Central memory CD8-positive, alpha-beta T cell (primary cell): ENCODE measurements at regions not wholly inside any gene's neighbourhood (a gene's known extent, or its start where the extent isn't known, plus 50 kb on each side); places are given as distances from the start of the nearest gene placed in this dataset.

Source experiments
- ATAC-seq: fragments of 150-1000 bp; cut with Tn5 transposase; replicated peaks from 2 replicates; pipeline ENCODE4 v1.10.0; 2022; ENCODE audit warnings: mild to moderate bottlenecking, moderate FRiP score, moderate number of reproducible peaks; ENCODE audit not compliant: poor library complexity, severe bottlenecking; ENCODE audit errors: extremely low read depth
- DNase-seq, 2 donors: peaks; one replicate each; pipeline ENCODE4 v3.0.0; 2021; ENCODE audit warnings: low spot score in 2 of 2
- H3K27ac Mint-ChIP-seq: one replicate; pipeline ENCODE4 v1.8.0; 2022; ENCODE audit warnings: low read depth, mild to moderate bottlenecking, moderate library complexity, mixed read lengths
- H3K27me3 Mint-ChIP-seq: one replicate; pipeline ENCODE4 v1.8.0; 2022; ENCODE audit warnings: mixed read lengths
- H3K36me3 Mint-ChIP-seq: one replicate; pipeline ENCODE4 v1.8.0; 2022; ENCODE audit warnings: mild to moderate bottlenecking, moderate library complexity, mixed read lengths; ENCODE audit not compliant: insufficient read depth
- H3K4me1 Mint-ChIP-seq: one replicate; pipeline ENCODE4 v1.8.0; 2022; ENCODE audit warnings: mixed read lengths
- H3K4me3 Mint-ChIP-seq: one replicate; pipeline ENCODE4 v1.8.0; 2022; ENCODE audit warnings: mild to moderate bottlenecking, moderate library complexity, mixed read lengths
- H3K9me3 Mint-ChIP-seq: one replicate; pipeline ENCODE4 v1.8.0; 2022; ENCODE audit warnings: mixed read lengths

GRCh38 chr3:106379251-106379750 lies 510.5 kb upstream of the CBLB start:
- DNase-seq (no peak), ATAC-seq (no peak)
- H3K27me3 Mint-ChIP-seq = no peaks in the 10 kb centered on the region
- H3K36me3 Mint-ChIP-seq = peaks cover 2% of the 10 kb centered on the region
- H3K27ac Mint-ChIP-seq = no peak overlapping the region
- no peaks in the 10 kb centered on the region for H3K9me3 Mint-ChIP-seq
- H3K4me1 Mint-ChIP-seq = no peaks in the 10 kb centered on the region
- H3K4me3 Mint-ChIP-seq = no peak overlapping the region

DNA sequence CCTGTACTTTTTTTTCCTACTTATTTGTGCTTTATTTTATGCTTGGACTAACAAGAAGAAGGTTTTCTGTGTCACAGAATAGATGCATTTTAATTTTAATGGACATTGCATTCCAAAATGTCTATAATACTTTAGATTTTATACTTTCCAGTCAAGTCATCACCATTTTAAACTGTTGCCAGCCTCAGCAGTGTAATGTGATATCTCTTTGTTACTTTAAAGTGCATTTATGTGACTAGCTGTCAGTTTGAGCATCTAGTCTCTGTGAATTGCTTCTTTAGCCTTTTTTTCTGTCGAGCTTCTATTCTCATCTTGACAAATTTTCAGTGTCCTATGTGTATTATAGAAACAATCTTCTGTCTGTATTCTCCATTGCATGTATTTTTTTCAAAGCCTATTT lies 511.4 kb upstream of the CBLB start:
- H3K9me3 Mint-ChIP-seq = no peaks in the 10 kb centered on the region

GRCh38 chr3:106381286-106381938 lies 512.6 kb upstream of the CBLB start:
- H3K36me3 Mint-ChIP-seq = peaks cover 2% of the 10 kb centered on the region
- H3K27me3 Mint-ChIP-seq = no peaks in the 10 kb centered on the region
- H3K4me1 Mint-ChIP-seq = no peaks in the 10 kb centered on the region
- no peak overlapping the region for H3K4me3 Mint-ChIP-seq
- no peaks in the 10 kb centered on the region for H3K9me3 Mint-ChIP-seq
- DNase-seq (no peak), ATAC-seq (no peak)
- H3K27ac Mint-ChIP-seq = peak overlapping the region; percentile 52

More for the DNA sequence above, 511.4 kb upstream of the CBLB start:
- Mint-ChIP-seq H3K36me3 (peaks cover 2% of the 10 kb centered on the region), H3K27me3 (no peaks in the 10 kb centered on the region), H3K27ac (no peak overlapping the region), H3K4me3 (no peak overlapping the region), H3K4me1 (no peaks in the 10 kb centered on the region)
- ATAC-seq (no peak), DNase-seq (no peak)

- Mint-ChIP-seq H3K36me3 (peaks cover 2% of the 10 kb centered on the region), H3K9me3 (no peaks in the 10 kb centered on the region)
- no peak for DNase-seq
Measured at GRCh38 chr3:106381939-106382335, 513.1 kb upstream of the CBLB start.

DNA sequence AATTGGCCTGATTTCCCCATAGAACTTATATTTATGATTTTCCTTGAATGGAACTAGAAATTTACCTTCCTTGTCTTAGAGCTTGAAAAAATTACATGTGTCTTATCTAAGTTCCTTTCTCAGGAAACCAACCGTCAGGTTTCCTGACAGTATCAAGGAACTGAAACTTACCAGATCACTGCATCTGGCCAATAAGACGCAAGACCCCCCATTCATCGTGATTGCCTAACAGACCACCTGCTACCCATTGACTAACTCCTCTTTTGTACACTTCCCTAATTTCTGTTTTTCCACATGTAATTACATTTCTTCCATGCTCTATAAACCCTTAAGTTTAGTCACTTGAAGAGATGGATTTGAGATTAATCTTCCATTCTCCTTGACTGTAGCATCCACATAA lies 517.2 kb upstream of the CBLB start:
- H3K4me1 Mint-ChIP-seq = no peaks in the 10 kb centered on the region
- H3K9me3 Mint-ChIP-seq = no peaks in the 10 kb centered on the region

More at GRCh38 chr3:106381939-106382335, 513.1 kb upstream of the CBLB start:
- no peaks in the 10 kb centered on the region for H3K27me3 Mint-ChIP-seq
- H3K4me3 Mint-ChIP-seq = no peak overlapping the region
- no peaks in the 10 kb centered on the region for H3K4me1 Mint-ChIP-seq
- ATAC-seq = no peak
- peak overlapping the region; percentile 52 for H3K27ac Mint-ChIP-seq

GRCh38 chr3:106392915-106393314 lies 524.1 kb upstream of the CBLB start:
- H3K4me3 Mint-ChIP-seq = no peak overlapping the region
- H3K27me3 Mint-ChIP-seq = no peaks in the 10 kb centered on the region
- no peak for DNase-seq
- no peaks in the 10 kb centered on the region for H3K4me1 Mint-ChIP-seq
- no peak for ATAC-seq
- H3K9me3 Mint-ChIP-seq = no peaks in the 10 kb centered on the region
- H3K27ac Mint-ChIP-seq = no peak overlapping the region
- H3K36me3 Mint-ChIP-seq = no peaks in the 10 kb centered on the region

More for the DNA sequence above, 517.2 kb upstream of the CBLB start:
- DNase-seq = no peak
- Mint-ChIP-seq H3K27me3 (no peaks in the 10 kb centered on the region), H3K27ac (no peak overlapping the region), H3K4me3 (no peak overlapping the region), H3K36me3 (peaks cover 2% of the 10 kb centered on the region)
- no peak for ATAC-seq

GRCh38 chr3:106397006-106397405 lies 528.2 kb upstream of the CBLB start:
- Mint-ChIP-seq H3K4me1 (no peaks in the 10 kb centered on the region), H3K27me3 (no peaks in the 10 kb centered on the region), H3K36me3 (no peaks in the 10 kb centered on the region), H3K9me3 (no peaks in the 10 kb centered on the region), H3K27ac (no peak overlapping the region), H3K4me3 (no peak overlapping the region)
- DNase-seq (no peak), ATAC-seq (no peak)

GRCh38 chr3:106398891-106399600 lies 530.2 kb upstream of the CBLB start:
- no peaks in the 10 kb centered on the region for H3K4me1 Mint-ChIP-seq
- no peak overlapping the region for H3K27ac Mint-ChIP-seq
- ATAC-seq = no peak
- no peaks in the 10 kb centered on the region for H3K27me3 Mint-ChIP-seq
- no peak for DNase-seq
- H3K9me3 Mint-ChIP-seq = no peaks in the 10 kb centered on the region
- H3K4me3 Mint-ChIP-seq = no peak overlapping the region
- H3K36me3 Mint-ChIP-seq = no peaks in the 10 kb centered on the region

DNA sequence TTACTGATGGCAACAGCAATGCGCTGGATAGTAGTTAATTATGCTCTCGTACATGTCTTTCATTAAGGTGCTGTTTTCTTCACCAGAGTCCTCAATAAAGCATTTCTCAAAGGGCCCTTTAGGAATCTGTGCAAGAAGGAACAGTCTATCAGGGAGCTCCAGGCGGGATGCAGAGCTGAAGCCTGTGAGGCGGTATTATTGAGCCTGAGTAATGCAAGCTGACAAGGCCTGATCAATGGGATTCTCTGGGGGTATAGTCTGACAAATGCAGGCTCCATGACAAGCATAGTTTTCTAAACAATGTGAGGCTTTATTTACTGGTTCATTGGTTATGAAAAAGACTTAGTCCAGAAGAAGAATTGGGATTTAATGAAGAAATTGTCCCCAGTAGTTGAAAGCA lies 530.9 kb upstream of the CBLB start:
- no peaks in the 10 kb centered on the region for H3K4me1 Mint-ChIP-seq
- no peak overlapping the region for H3K27ac Mint-ChIP-seq

GRCh38 chr3:106401666-106402490 lies 533.1 kb upstream of the CBLB start:
- no peaks in the 10 kb centered on the region for H3K36me3 Mint-ChIP-seq

More for the DNA sequence above, 530.9 kb upstream of the CBLB start:
- Mint-ChIP-seq H3K27me3 (no peaks in the 10 kb centered on the region), H3K36me3 (no peaks in the 10 kb centered on the region), H3K9me3 (no peaks in the 10 kb centered on the region), H3K4me3 (no peak overlapping the region)
- ATAC-seq = no peak
- DNase-seq = no peak

DNA sequence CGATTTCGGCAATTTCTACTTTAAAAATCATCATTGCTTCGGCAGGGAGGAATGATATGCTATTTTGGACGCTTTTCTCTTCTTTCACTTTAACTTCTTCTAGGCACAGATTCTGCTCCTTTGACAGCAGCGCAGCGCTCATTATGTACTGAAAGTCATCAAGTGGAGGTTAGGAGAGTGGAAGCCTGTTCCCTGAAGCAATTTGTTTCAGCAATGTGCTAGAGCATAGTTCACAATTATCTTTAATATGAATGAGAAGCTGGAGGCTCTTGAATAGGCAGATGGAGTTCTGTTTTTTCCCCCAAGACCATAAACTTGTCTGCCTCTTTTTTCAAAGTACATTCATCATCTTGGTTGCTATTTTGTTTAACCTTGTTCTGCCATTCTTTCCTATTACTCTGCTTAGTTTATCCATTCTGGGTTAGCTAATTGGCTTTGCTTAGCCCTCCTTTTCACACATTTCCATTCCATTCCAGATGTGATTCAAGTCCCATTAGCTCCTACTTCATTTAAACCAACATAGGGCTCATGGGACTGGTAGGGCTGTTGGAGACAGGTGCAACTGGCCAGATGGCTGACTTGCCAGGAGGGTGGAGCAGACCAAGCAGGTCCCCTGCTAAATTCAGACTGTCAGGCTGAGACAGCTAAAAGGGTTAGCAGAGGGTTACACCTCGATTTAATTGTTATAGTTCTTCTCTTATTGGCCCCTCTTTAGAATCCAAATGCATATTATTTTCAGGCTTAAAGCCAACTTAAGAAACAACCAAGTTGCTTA lies 534.7 kb upstream of the CBLB start:
- ATAC-seq (no peak), DNase-seq (no peak)
- Mint-ChIP-seq H3K9me3 (no peaks in the 10 kb centered on the region), H3K27me3 (no peaks in the 10 kb centered on the region), H3K36me3 (no peaks in the 10 kb centered on the region), H3K27ac (no peak overlapping the region), H3K4me1 (peaks cover 5% of the 10 kb centered on the region), H3K4me3 (no peak overlapping the region)

More at GRCh38 chr3:106401666-106402490, 533.1 kb upstream of the CBLB start:
- Mint-ChIP-seq H3K4me1 (no peaks in the 10 kb centered on the region), H3K27ac (no peak overlapping the region), H3K9me3 (no peaks in the 10 kb centered on the region), H3K27me3 (no peaks in the 10 kb centered on the region), H3K4me3 (no peak overlapping the region)
- ATAC-seq (no peak), DNase-seq (no peak)

DNA sequence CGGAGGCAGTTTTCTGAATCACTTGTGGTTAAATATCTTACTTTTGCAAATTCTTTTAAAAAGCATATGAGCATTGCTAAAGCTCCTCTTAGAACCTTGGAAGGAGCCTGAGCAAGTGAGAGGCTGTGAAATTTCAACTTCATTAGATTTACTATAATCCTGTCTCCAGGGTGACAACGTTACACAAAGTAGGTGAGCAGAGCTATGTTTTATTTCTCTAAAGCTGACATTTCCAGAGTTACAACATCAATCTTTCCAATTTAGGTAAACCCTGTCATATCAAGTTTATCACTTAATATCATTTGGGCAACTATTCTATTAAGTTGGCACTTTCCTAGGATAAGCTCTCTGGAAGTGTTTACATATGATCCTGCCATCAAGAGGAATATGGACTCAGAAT lies 544.9 kb upstream of the CBLB start:
- Mint-ChIP-seq H3K9me3 (no peaks in the 10 kb centered on the region), H3K27ac (no peak overlapping the region), H3K27me3 (no peaks in the 10 kb centered on the region), H3K36me3 (no peaks in the 10 kb centered on the region), H3K4me3 (no peak overlapping the region), H3K4me1 (no peaks in the 10 kb centered on the region)
- ATAC-seq (no peak), DNase-seq (no peak)
